CD1c-positive myeloid dendritic cell (primary cell): ENCODE measurements at regions not wholly inside any gene's neighbourhood (a gene's known extent, or its start where the extent isn't known, plus 50 kb on each side); places are given as distances from the start of the nearest gene placed in this dataset.
"Not testable (repeated sequence)": the region's sequence is repeated elsewhere in the genome, so short reads cannot be mapped to it uniquely, and the experiment has no call there.

ENCODE experiments used
- DNase-seq: peaks from one replicate; pipeline ENCODE4 v3.0.0-alpha.2; 2016; ENCODE audit errors: extremely low spot score

GRCh38 chr11:109480251-109480650 lies 58.3 kb downstream of the C11orf87 start:
- DNase-seq, result no peak

- no peak for DNase-seq
Measured at GRCh38 chr11:109486129-109486528, 64.1 kb downstream of the C11orf87 start.

- DNase-seq, result no peak
Measured at GRCh38 chr11:109490953-109491635, 69.1 kb downstream of the C11orf87 start.

- DNase-seq, result no peak
Measured at GRCh38 chr11:109506115-109506514, 84.1 kb downstream of the C11orf87 start.

- no peak for DNase-seq
Measured at GRCh38 chr11:109507331-109507730, 85.3 kb downstream of the C11orf87 start.

- no peak for DNase-seq
Measured at GRCh38 chr11:109507836-109508561, 86.0 kb downstream of the C11orf87 start.

GRCh38 chr11:109508943-109509342 lies 87.0 kb downstream of the C11orf87 start:
- DNase-seq, result no peak

GRCh38 chr11:109510316-109510715 lies 88.3 kb downstream of the C11orf87 start:
- DNase-seq, result no peak

GRCh38 chr11:109511598-109511997 lies 89.6 kb downstream of the C11orf87 start:
- DNase-seq, result no peak

GRCh38 chr11:109512249-109512648 lies 90.3 kb downstream of the C11orf87 start:
- no peak for DNase-seq

GRCh38 chr11:109512680-109513079 lies 90.7 kb downstream of the C11orf87 start:
- no peak for DNase-seq

GRCh38 chr11:109514313-109515018 lies 92.5 kb downstream of the C11orf87 start:
- no peak for DNase-seq

- no peak for DNase-seq
Measured at GRCh38 chr11:109519253-109519652, 97.3 kb downstream of the C11orf87 start.

- DNase-seq, result no peak
Measured at GRCh38 chr11:109521571-109522086, 99.6 kb downstream of the C11orf87 start.

- DNase-seq, result no peak
Measured at GRCh38 chr11:109522116-109522755, 100.2 kb downstream of the C11orf87 start.

- not testable (repeated sequence) for DNase-seq
Measured at GRCh38 chr11:109525636-109526035, 103.6 kb downstream of the C11orf87 start.

- DNase-seq, result no peak
Measured at GRCh38 chr11:109526061-109526460, 104.1 kb downstream of the C11orf87 start.

GRCh38 chr11:109526931-109527330 lies 104.9 kb downstream of the C11orf87 start:
- no peak for DNase-seq

GRCh38 chr11:109527496-109527895 lies 105.5 kb downstream of the C11orf87 start:
- no peak for DNase-seq

- no peak for DNase-seq
Measured at GRCh38 chr11:109547356-109548027, 125.5 kb downstream of the C11orf87 start.

- no peak for DNase-seq
Measured at GRCh38 chr11:109552376-109552775, 130.4 kb downstream of the C11orf87 start.
